ENCODE measurements at regions not wholly inside any gene's neighbourhood (a gene's known extent, or its start where the extent isn't known, plus 50 kb on each side); places are given as distances from the start of the nearest gene placed in this dataset.

GRCh38 chr6:40788661-40789655 is 201.8 kb upstream of the LRFN2 start:
- no peak for DNase-seq

- no peak for DNase-seq
Observed at GRCh38 chr6:40782355-40782754, 195.2 kb upstream of the LRFN2 start.

GRCh38 chr6:40780637-40781036 is 193.5 kb upstream of the LRFN2 start:
- DNase-seq: no peak

- DNase-seq: no peak
Observed at GRCh38 chr6:40779409-40779808, 192.2 kb upstream of the LRFN2 start.

- DNase-seq: no peak
Observed at GRCh38 chr6:40778918-40779317, 191.8 kb upstream of the LRFN2 start.

GRCh38 chr6:40778196-40778595 is 191.0 kb upstream of the LRFN2 start:
- no peak for DNase-seq

GRCh38 chr6:40774932-40775331 is 187.8 kb upstream of the LRFN2 start:
- DNase-seq: no peak

- no peak for DNase-seq
Observed at GRCh38 chr6:40770794-40771193, 183.6 kb upstream of the LRFN2 start.

- no peak for DNase-seq
Observed at GRCh38 chr6:40764726-40765125, 177.6 kb upstream of the LRFN2 start.

- DNase-seq: no peak
Observed at GRCh38 chr6:40762981-40763380, 175.8 kb upstream of the LRFN2 start.

GRCh38 chr6:40760887-40761286 is 173.7 kb upstream of the LRFN2 start:
- DNase-seq: no peak

GRCh38 chr6:40759838-40760237 is 172.7 kb upstream of the LRFN2 start:
- no peak for DNase-seq

- no peak for DNase-seq
Observed at GRCh38 chr6:40759264-40759663, 172.1 kb upstream of the LRFN2 start.

GRCh38 chr6:40755749-40756452 is 168.7 kb upstream of the LRFN2 start:
- no peak for DNase-seq

- DNase-seq: no peak
Observed at GRCh38 chr6:40755046-40755681, 168.0 kb upstream of the LRFN2 start.

GRCh38 chr6:40754461-40755045 is 167.4 kb upstream of the LRFN2 start:
- no peak for DNase-seq

GRCh38 chr6:40753675-40754448 is 166.7 kb upstream of the LRFN2 start:
- no peak for DNase-seq

- DNase-seq: no peak
Observed at GRCh38 chr6:40753048-40753447, 165.9 kb upstream of the LRFN2 start.

GRCh38 chr6:40744835-40745234 is 157.7 kb upstream of the LRFN2 start:
- DNase-seq: no peak

GRCh38 chr6:40743690-40744446 is 156.7 kb upstream of the LRFN2 start:
- DNase-seq: no peak

GRCh38 chr6:40743226-40743625 is 156.1 kb upstream of the LRFN2 start:
- no peak for DNase-seq

- no peak for DNase-seq
Observed at GRCh38 chr6:40740518-40740917, 153.4 kb upstream of the LRFN2 start.
